Liver (tissue), 3 donors: ENCODE measurements at regions not wholly inside any gene's neighbourhood (a gene's known extent, or its start where the extent isn't known, plus 50 kb on each side); places are given as distances from the start of the nearest gene placed in this dataset.

Experiments used
- EGR1 ChIP-seq, 2 donors: IDR thresholded peaks; 2 replicates each; pipeline ENCODE4 v1.6.1; 2016 to 2018; ENCODE audit warnings: antibody characterized with exemption in 2 of 2, low read depth in 2 of 2
- FOXA1 ChIP-seq: IDR thresholded peaks from 2 replicates; pipeline ENCODE4 v1.6.1; 2016; ENCODE audit warnings: antibody characterized with exemption
- FOXA2 ChIP-seq: IDR thresholded peaks from 2 replicates; pipeline ENCODE4 v1.6.1; 2016; ENCODE audit warnings: antibody characterized with exemption
- GABPA ChIP-seq, 2 donors: IDR thresholded peaks in 1 of 2; conservative IDR thresholded peaks in 1 of 2; 2 replicates each; pipeline ENCODE4 v1.6.1; 2016; ENCODE audit warnings: antibody characterized with exemption in 2 of 2, mild to moderate bottlenecking in 1 of 2, moderate library complexity in 1 of 2
- HNF4G ChIP-seq: IDR thresholded peaks from 2 replicates; pipeline ENCODE4 v1.6.1; 2016; ENCODE audit warnings: antibody characterized with exemption
- JUND ChIP-seq, 2 donors: IDR thresholded peaks; 2 replicates each; pipeline ENCODE4 v1.6.1; 2016; ENCODE audit warnings: antibody characterized with exemption in 2 of 2
- RAD21 ChIP-seq, 2 donors: IDR thresholded peaks; 2 replicates each; pipeline ENCODE4 v1.6.1; 2016; ENCODE audit warnings: antibody characterized with exemption in 2 of 2, mild to moderate bottlenecking in 2 of 2
- REST ChIP-seq: IDR thresholded peaks from 2 replicates; pipeline ENCODE4 v1.6.1; 2016; ENCODE audit warnings: antibody characterized with exemption, mild to moderate bottlenecking
- TAF1 ChIP-seq: conservative IDR thresholded peaks from 2 replicates; pipeline ENCODE4 v1.6.1; 2016; ENCODE audit warnings: antibody characterized with exemption, mild to moderate bottlenecking
- YY1 ChIP-seq: IDR thresholded peaks from 2 replicates; pipeline ENCODE4 v1.6.1; 2016; ENCODE audit warnings: antibody characterized with exemption, mild to moderate bottlenecking
- TF ChIP-seq, protein P1 (sequence below): fragments of 150-350 bp; IDR thresholded peaks from 2 replicates; pipeline ENCODE4 v1.5.1; 2017; ENCODE audit warnings: improper control_type of control experiment, low read depth, low read length; ENCODE audit not compliant: missing input control
- TF ChIP-seq, protein P2 (sequence below): IDR thresholded peaks from 2 replicates; pipeline ENCODE4 v1.6.1; 2016; ENCODE audit warnings: antibody characterized with exemption
- TF ChIP-seq, protein P3 (sequence below): IDR thresholded peaks from 2 replicates; pipeline ENCODE4 v1.6.1; 2016; ENCODE audit warnings: antibody characterized with exemption
- TF ChIP-seq, protein P4 (sequence below): IDR thresholded peaks from 2 replicates; pipeline ENCODE4 v1.6.1; 2016; ENCODE audit warnings: antibody characterized with exemption
- donor health status: healthy.
- donor health status: healthy.

- TF ChIP-seq, protein P1, sequence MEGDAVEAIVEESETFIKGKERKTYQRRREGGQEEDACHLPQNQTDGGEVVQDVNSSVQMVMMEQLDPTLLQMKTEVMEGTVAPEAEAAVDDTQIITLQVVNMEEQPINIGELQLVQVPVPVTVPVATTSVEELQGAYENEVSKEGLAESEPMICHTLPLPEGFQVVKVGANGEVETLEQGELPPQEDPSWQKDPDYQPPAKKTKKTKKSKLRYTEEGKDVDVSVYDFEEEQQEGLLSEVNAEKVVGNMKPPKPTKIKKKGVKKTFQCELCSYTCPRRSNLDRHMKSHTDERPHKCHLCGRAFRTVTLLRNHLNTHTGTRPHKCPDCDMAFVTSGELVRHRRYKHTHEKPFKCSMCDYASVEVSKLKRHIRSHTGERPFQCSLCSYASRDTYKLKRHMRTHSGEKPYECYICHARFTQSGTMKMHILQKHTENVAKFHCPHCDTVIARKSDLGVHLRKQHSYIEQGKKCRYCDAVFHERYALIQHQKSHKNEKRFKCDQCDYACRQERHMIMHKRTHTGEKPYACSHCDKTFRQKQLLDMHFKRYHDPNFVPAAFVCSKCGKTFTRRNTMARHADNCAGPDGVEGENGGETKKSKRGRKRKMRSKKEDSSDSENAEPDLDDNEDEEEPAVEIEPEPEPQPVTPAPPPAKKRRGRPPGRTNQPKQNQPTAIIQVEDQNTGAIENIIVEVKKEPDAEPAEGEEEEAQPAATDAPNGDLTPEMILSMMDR: no peak
- TF ChIP-seq GABPA (IDR thresholded peaks at IDR 0.05 in 1 of 2, conservative IDR thresholded peaks at IDR 0.05 in 1 of 2) (no peak), RAD21 (IDR thresholded peaks at IDR 0.05) (no peak), REST (no peak), FOXA1 (no peak), JUND (IDR thresholded peaks at IDR 0.05) (no peak), YY1 (no peak), EGR1 (IDR thresholded peaks at IDR 0.05; ENCODE audit: low read depth in 2 of 2) (no peak), TAF1 (no peak), FOXA2 (no peak), HNF4G (no peak)
- TF ChIP-seq, protein P2, sequence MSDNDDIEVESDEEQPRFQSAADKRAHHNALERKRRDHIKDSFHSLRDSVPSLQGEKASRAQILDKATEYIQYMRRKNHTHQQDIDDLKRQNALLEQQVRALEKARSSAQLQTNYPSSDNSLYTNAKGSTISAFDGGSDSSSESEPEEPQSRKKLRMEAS: no peak
- TF ChIP-seq, protein P3, sequence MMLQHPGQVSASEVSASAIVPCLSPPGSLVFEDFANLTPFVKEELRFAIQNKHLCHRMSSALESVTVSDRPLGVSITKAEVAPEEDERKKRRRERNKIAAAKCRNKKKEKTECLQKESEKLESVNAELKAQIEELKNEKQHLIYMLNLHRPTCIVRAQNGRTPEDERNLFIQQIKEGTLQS: no peak
- TF ChIP-seq, protein P4, sequence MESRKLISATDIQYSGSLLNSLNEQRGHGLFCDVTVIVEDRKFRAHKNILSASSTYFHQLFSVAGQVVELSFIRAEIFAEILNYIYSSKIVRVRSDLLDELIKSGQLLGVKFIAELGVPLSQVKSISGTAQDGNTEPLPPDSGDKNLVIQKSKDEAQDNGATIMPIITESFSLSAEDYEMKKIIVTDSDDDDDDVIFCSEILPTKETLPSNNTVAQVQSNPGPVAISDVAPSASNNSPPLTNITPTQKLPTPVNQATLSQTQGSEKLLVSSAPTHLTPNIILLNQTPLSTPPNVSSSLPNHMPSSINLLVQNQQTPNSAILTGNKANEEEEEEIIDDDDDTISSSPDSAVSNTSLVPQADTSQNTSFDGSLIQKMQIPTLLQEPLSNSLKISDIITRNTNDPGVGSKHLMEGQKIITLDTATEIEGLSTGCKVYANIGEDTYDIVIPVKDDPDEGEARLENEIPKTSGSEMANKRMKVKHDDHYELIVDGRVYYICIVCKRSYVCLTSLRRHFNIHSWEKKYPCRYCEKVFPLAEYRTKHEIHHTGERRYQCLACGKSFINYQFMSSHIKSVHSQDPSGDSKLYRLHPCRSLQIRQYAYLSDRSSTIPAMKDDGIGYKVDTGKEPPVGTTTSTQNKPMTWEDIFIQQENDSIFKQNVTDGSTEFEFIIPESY: no peak
Observed at GRCh38 chr4:19883841-19884240, 367.9 kb upstream of the SLIT2 start.
